ENCODE measurements at regions not wholly inside any gene's neighbourhood (a gene's known extent, or its start where the extent isn't known, plus 50 kb on each side); places are given as distances from the start of the nearest gene placed in this dataset.

DNA sequence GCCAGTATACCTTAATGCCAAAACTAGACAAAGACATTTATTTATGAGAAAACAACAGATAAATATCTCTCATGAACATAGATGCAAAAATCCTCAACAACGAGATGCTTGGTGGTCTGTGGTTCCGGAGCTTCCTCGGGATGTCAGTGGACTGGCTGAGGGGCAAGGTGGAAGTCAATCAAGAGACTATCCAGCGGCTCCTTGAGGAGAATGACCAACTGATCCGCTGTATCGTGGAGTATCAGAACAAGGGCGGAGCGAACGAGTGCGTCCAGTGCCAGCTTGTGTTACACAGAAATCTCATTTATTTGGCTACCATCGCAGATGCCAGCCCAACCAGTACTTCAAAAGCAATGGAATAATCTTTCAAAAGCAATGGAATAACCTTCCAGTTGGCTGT lies 60.0 kb upstream of the PARD3 start:
- TF ChIP-seq, protein P1, sequence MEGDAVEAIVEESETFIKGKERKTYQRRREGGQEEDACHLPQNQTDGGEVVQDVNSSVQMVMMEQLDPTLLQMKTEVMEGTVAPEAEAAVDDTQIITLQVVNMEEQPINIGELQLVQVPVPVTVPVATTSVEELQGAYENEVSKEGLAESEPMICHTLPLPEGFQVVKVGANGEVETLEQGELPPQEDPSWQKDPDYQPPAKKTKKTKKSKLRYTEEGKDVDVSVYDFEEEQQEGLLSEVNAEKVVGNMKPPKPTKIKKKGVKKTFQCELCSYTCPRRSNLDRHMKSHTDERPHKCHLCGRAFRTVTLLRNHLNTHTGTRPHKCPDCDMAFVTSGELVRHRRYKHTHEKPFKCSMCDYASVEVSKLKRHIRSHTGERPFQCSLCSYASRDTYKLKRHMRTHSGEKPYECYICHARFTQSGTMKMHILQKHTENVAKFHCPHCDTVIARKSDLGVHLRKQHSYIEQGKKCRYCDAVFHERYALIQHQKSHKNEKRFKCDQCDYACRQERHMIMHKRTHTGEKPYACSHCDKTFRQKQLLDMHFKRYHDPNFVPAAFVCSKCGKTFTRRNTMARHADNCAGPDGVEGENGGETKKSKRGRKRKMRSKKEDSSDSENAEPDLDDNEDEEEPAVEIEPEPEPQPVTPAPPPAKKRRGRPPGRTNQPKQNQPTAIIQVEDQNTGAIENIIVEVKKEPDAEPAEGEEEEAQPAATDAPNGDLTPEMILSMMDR (conservative IDR thresholded peaks at IDR 0.05; ENCODE audit: low read depth, low read length), result no peak
- no peak for TF ChIP-seq EZH2 (IDR thresholded peaks at IDR 0.05; ENCODE audit: borderline replicate concordance, low read depth, low read length, poor library complexity, severe bottlenecking)
